ENCODE measurements at regions not wholly inside any gene's neighbourhood (a gene's known extent, or its start where the extent isn't known, plus 50 kb on each side); places are given as distances from the start of the nearest gene placed in this dataset.
A peak's percentile ranks its signal among the peaks of the same experiment; 100 is the strongest.
"Not testable (repeated sequence)": the region's sequence is repeated elsewhere in the genome, so short reads cannot be mapped to it uniquely, and the experiment has no call there.

DNA sequence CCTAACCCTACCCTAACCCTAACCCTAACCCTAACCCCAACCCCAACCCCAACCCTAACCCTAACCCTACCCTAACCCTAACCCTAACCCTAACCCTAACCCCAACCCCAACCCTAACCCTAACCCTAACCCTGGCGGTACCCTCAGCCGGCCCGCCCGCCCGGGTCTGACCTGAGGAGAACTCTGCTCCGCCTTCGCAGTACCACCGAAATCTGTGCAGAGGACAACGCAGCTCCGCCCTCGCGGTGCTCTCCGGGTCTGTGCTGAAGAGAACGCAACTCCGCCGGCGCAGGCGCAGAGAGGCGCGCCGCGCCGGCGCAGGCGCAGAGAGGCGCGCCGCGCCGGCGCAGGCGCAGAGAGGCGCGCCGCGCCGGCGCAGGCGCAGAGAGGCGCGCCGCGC is 56.1 kb upstream of the IQSEC3 start:
- H3K4me1 ChIP-seq; ATAC-seq; H3K27ac ChIP-seq; H3K27me3 ChIP-seq; H3K36me3 ChIP-seq; H3K9me3 ChIP-seq; intact Hi-C loops (cut with DNase I); H3K4me3 ChIP-seq: not testable (repeated sequence)
- DNase-seq = peak; percentile 66

DNA sequence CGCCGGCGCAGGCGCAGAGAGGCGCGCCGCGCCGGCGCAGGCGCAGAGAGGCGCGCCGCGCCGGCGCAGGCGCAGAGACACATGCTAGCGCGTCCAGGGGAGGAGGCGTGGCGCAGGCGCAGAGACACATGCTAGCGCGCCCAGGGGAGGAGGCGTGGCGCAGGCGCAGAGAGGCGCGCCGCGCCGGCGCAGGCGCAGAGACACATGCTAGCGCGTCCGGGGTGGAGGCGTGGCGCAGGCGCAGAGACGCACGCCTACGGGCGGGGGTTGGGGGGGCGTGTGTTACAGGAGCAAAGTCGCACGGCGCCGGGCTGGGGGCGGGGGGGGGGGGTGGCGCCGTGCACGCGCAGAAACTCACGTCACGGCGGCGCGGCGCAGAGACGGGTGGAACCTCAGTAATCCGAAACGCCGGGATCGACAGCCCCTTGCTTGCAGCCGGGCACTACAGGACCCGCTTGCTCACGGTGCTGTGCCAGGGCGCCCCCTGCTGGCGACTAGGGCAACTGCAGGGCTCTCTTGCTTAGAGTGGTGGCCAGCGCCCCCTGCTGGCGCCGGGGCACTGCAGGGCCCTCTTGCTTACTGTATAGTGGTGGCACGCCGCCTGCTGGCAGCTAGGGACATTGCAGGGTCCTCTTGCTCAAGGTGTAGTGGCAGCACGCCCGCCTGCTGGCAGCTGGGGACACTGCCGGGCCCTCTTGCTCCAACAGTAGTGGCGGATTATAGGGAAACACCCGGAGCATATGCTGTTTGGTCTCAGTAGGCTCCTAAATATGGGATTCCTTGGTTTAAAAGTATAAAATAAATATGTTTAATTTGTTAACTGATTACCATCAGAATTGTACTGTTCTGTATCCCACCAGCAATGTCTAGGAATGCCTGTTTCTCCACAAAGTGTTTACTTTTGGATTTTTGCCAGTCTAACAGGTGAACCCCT is 55.4 kb upstream of the IQSEC3 start:
- ATAC-seq; H3K27ac ChIP-seq; intact Hi-C loops (cut with DNase I); H3K9me3 ChIP-seq; H3K27me3 ChIP-seq; H3K36me3 ChIP-seq; H3K4me3 ChIP-seq; H3K4me1 ChIP-seq: not testable (repeated sequence)
- peak; percentile 69 for DNase-seq
- TF ChIP-seq, protein P1, sequence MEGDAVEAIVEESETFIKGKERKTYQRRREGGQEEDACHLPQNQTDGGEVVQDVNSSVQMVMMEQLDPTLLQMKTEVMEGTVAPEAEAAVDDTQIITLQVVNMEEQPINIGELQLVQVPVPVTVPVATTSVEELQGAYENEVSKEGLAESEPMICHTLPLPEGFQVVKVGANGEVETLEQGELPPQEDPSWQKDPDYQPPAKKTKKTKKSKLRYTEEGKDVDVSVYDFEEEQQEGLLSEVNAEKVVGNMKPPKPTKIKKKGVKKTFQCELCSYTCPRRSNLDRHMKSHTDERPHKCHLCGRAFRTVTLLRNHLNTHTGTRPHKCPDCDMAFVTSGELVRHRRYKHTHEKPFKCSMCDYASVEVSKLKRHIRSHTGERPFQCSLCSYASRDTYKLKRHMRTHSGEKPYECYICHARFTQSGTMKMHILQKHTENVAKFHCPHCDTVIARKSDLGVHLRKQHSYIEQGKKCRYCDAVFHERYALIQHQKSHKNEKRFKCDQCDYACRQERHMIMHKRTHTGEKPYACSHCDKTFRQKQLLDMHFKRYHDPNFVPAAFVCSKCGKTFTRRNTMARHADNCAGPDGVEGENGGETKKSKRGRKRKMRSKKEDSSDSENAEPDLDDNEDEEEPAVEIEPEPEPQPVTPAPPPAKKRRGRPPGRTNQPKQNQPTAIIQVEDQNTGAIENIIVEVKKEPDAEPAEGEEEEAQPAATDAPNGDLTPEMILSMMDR (IDR thresholded peaks at IDR 0.05) = peak; percentile 24

DNA sequence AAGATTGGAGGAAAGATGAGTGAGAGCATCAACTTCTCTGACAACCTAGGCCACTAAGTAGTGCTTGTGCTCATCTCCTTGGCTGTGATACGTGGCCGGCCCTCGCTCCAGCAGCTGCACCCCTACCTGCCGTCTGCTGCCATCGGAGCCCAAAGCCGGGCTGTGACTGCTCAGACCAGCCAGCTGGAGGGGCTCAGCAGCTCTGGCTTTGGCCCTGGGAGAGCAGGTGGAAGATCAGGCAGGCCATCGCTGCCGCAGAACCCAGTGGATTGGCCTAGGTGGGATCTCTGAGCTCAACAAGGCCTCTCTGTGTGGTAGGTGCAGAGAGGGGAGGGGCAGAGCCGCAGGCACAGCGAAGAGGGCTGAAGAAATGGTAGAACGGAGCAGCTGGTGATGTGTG is 54.3 kb upstream of the IQSEC3 start:
- H3K4me3 ChIP-seq; H3K36me3 ChIP-seq; H3K9me3 ChIP-seq; H3K4me1 ChIP-seq; ATAC-seq; intact Hi-C loops (cut with DNase I); H3K27ac ChIP-seq; H3K27me3 ChIP-seq: not testable (repeated sequence)
- peak; percentile 63 for DNase-seq

DNA sequence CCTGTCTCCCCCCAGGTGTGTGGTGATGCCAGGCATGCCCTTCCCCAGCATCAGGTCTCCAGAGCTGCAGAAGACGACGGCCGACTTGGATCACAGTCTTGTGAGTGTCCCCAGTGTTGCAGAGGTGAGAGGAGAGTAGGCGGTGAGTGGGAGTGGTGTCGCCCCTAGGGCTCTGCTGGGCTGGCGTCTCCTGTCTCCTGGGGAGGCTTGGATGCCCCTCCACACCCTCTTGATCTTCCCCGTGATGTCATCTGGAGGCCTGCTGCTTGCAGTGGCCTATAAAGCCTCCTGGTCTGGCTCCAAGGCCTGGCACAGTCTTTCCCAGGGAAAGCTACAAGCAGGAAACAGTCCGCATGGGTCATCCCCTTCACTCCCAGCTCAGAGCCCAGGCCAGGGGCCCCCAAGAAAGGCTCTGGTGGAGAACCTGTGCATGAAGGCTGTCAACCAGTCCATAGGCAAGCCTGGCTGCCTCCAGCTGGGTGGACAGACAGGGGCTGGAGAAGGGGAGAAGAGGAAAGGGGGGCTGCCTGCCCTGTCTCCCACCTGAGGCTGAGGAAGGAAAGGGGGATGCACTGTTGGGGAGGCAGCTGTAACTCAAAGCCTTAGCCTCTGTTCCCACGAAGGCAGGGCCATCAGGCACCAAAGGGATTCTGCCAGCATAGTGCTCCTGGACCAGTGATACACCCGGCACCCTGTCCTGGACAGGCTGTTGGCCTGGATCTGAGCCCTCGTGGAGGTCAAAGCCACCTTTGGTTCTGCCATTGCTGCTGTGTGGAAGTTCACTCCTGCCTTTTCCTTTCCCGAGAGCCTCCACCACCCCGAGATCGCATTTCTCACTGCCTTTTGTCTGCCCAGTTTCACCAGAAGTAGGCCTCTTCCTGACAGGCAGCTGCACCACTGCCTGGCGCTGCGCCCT is 53.6 kb upstream of the IQSEC3 start:
- H3K9me3 ChIP-seq; H3K4me3 ChIP-seq; H3K27ac ChIP-seq; H3K27me3 ChIP-seq; intact Hi-C loops (cut with DNase I); ATAC-seq; H3K36me3 ChIP-seq; H3K4me1 ChIP-seq: not testable (repeated sequence)
- DNase-seq = peak; percentile 67

DNA sequence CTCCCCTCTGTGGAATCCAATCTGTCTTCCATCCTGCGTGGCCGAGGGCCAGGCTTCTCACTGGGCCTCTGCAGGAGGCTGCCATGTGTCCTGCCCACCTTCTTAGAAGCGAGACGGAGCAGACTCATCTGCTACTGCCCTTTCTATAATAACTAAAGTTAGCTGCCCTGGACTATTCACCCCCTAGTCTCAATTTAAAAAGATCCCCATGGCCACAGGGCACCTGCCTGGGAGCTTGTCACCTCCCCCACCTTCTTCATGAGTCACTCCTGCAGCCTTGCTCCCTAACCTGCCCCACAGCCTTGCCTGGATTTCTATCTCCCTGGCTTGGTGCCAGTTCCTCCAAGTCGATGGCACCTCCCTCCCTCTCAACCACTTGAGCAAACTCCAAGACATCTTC is 52.7 kb upstream of the IQSEC3 start:
- H3K27ac ChIP-seq; H3K36me3 ChIP-seq; H3K4me3 ChIP-seq; H3K4me1 ChIP-seq; intact Hi-C loops (cut with DNase I); ATAC-seq; H3K9me3 ChIP-seq; H3K27me3 ChIP-seq: not testable (repeated sequence)
- DNase-seq = peak; percentile 70

DNA sequence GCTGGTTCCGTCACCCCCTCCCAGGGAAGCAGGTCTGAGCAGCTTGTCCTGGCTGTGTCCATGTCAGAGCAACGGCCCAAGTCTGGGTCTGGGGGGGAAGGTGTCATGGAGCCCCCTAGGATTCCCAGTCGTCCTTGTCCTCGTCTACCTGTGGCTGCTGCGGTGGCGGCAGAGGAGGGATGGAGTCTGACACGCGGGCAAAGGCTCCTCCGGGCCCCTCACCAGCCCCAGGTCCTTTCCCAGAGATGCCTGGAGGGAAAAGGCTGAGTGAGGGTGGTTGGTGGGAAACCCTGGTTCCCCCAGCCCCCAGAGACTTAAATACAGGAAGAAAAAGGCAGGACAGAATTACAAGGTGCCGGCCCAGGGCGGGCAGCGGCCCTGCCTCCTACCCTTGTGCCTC is 51.9 kb upstream of the IQSEC3 start:
- ATAC-seq; H3K36me3 ChIP-seq; H3K9me3 ChIP-seq; H3K27me3 ChIP-seq; intact Hi-C loops (cut with DNase I); H3K4me3 ChIP-seq; H3K27ac ChIP-seq; H3K4me1 ChIP-seq: not testable (repeated sequence)
- peak; percentile 61 for DNase-seq

DNA sequence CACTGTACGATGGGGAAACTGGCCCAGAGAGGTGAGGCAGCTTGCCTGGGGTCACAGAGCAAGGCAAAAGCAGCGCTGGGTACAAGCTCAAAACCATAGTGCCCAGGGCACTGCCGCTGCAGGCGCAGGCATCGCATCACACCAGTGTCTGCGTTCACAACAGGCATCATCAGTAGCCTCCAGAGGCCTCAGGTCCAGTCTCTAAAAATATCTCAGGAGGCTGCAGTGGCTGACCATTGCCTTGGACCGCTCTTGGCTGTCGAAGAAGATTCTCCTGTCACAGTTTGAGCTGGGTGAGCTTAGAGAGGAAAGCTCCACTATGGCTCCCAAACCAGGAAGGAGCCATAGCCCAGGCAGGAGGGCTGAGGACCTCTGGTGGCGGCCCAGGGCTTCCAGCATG is 51.2 kb upstream of the IQSEC3 start:
- ATAC-seq; intact Hi-C loops (cut with DNase I); DNase-seq; H3K4me3 ChIP-seq; H3K9me3 ChIP-seq; H3K27ac ChIP-seq; H3K4me1 ChIP-seq; H3K27me3 ChIP-seq; H3K36me3 ChIP-seq: not testable (repeated sequence)

DNA sequence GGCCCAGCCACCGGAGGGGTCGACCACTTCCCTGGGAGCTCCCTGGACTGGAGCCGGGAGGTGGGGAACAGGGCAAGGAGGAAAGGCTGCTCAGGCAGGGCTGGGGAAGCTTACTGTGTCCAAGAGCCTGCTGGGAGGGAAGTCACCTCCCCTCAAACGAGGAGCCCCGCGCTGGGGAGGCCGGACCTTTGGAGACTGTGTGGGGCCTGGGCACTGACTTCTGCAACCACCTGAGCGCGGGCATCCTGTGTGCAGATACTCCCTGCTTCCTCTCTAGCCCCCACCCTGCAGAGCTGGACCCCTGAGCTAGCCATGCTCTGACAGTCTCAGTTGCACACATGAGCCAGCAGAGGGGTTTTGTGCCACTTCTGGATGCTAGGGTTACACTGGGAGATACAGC is 50.5 kb upstream of the IQSEC3 start:
- H3K9me3 ChIP-seq; DNase-seq; H3K27ac ChIP-seq; ATAC-seq; H3K36me3 ChIP-seq; H3K4me3 ChIP-seq; H3K27me3 ChIP-seq; intact Hi-C loops (cut with DNase I): not testable (repeated sequence)
- peaks cover 11% of the 10 kb centered on the region for H3K4me1 ChIP-seq

DNA sequence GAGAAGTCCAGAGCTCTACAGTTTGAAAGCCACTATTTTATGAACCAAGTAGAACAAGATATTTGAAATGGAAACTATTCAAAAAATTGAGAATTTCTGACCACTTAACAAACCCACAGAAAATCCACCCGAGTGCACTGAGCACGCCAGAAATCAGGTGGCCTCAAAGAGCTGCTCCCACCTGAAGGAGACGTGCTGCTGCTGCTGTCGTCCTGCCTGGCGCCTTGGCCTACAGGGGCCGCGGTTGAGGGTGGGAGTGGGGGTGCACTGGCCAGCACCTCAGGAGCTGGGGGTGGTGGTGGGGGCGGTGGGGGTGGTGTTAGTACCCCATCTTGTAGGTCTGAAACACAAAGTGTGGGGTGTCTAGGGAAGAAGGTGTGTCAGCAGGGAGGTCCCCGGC is 50.0 kb upstream of the IQSEC3 start:
- H3K27ac ChIP-seq; H3K4me3 ChIP-seq; H3K9me3 ChIP-seq; ATAC-seq; intact Hi-C loops (cut with DNase I); H3K27me3 ChIP-seq; DNase-seq: not testable (repeated sequence)
- Histone ChIP-seq H3K4me1 (peaks cover 16% of the 10 kb centered on the region), H3K36me3 (peaks cover 13% of the 10 kb centered on the region)

All from upper lobe of right lung (tissue), 1 donor.